ENCODE measurements at regions not wholly inside any gene's neighbourhood (a gene's known extent, or its start where the extent isn't known, plus 50 kb on each side); places are given as distances from the start of the nearest gene placed in this dataset.

GRCh38 chr3:124653071-124653796 is 77.0 kb upstream of the UMPS start:
- DNase-seq (ENCODE audit: low read depth), result no peak
- Histone ChIP-seq H3K4me1 (ENCODE audit: control insufficient read depth, insufficient read depth, low read length) (peaks cover 3% of the 10 kb centered on the region), H3K9ac (ENCODE audit: low read length) (no peak overlapping the region), H3K4me3 (ENCODE audit: low read length) (no peak overlapping the region), H3K9me3 (ENCODE audit: control insufficient read depth, low read length) (no peaks in the 10 kb centered on the region), H3K36me3 (ENCODE audit: control insufficient read depth, insufficient read depth, low read length, severe bottlenecking) (no peaks in the 10 kb centered on the region), H3K27me3 (replicated peaks; ENCODE audit: control insufficient read depth, insufficient read depth, low read length) (no peaks in the 10 kb centered on the region)

- Histone ChIP-seq H3K27me3 (replicated peaks; ENCODE audit: control insufficient read depth, insufficient read depth, low read length) (no peaks in the 10 kb centered on the region), H3K36me3 (ENCODE audit: control insufficient read depth, insufficient read depth, low read length, severe bottlenecking) (no peaks in the 10 kb centered on the region), H3K9me3 (ENCODE audit: control insufficient read depth, low read length) (no peaks in the 10 kb centered on the region), H3K4me1 (ENCODE audit: control insufficient read depth, insufficient read depth, low read length) (peaks cover 3% of the 10 kb centered on the region), H3K4me3 (ENCODE audit: low read length) (no peak overlapping the region), H3K9ac (ENCODE audit: low read length) (no peak overlapping the region)
- DNase-seq (ENCODE audit: low read depth), result no peak
These were observed 76.3 kb upstream of the UMPS start for GRCh38 chr3:124653797-124654469.

GRCh38 chr3:124654470-124654845 is 75.8 kb upstream of the UMPS start:
- Histone ChIP-seq H3K4me1 (ENCODE audit: control insufficient read depth, insufficient read depth, low read length) (peaks cover 3% of the 10 kb centered on the region), H3K9ac (ENCODE audit: low read length) (no peak overlapping the region), H3K4me3 (ENCODE audit: low read length) (no peak overlapping the region), H3K9me3 (ENCODE audit: control insufficient read depth, low read length) (no peaks in the 10 kb centered on the region), H3K27me3 (replicated peaks; ENCODE audit: control insufficient read depth, insufficient read depth, low read length) (no peaks in the 10 kb centered on the region), H3K36me3 (ENCODE audit: control insufficient read depth, insufficient read depth, low read length, severe bottlenecking) (no peaks in the 10 kb centered on the region)
- no peak for DNase-seq (ENCODE audit: low read depth)

GRCh38 chr3:124656531-124656930 is 73.7 kb upstream of the UMPS start:
- Histone ChIP-seq H3K27me3 (replicated peaks; ENCODE audit: control insufficient read depth, insufficient read depth, low read length) (no peaks in the 10 kb centered on the region), H3K9me3 (ENCODE audit: control insufficient read depth, low read length) (no peaks in the 10 kb centered on the region), H3K4me3 (ENCODE audit: low read length) (no peak overlapping the region), H3K4me1 (ENCODE audit: control insufficient read depth, insufficient read depth, low read length) (peaks cover 12% of the 10 kb centered on the region), H3K36me3 (ENCODE audit: control insufficient read depth, insufficient read depth, low read length, severe bottlenecking) (no peaks in the 10 kb centered on the region), H3K9ac (ENCODE audit: low read length) (no peak overlapping the region)
- DNase-seq (ENCODE audit: low read depth), result no peak

GRCh38 chr3:124657138-124657537 is 73.1 kb upstream of the UMPS start:
- no peak for DNase-seq (ENCODE audit: low read depth)
- H3K4me1 ChIP-seq (ENCODE audit: control insufficient read depth, insufficient read depth, low read length), result peaks cover 17% of the 10 kb centered on the region
- H3K9me3 ChIP-seq (ENCODE audit: control insufficient read depth, low read length), result no peaks in the 10 kb centered on the region
- no peak overlapping the region for H3K4me3 ChIP-seq (ENCODE audit: low read length)
- H3K27me3 ChIP-seq (replicated peaks; ENCODE audit: control insufficient read depth, insufficient read depth, low read length), result no peaks in the 10 kb centered on the region
- H3K9ac ChIP-seq (ENCODE audit: low read length), result no peak overlapping the region
- H3K36me3 ChIP-seq (ENCODE audit: control insufficient read depth, insufficient read depth, low read length, severe bottlenecking), result no peaks in the 10 kb centered on the region

- peaks cover 18% of the 10 kb centered on the region for H3K4me1 ChIP-seq (ENCODE audit: control insufficient read depth, insufficient read depth, low read length)
- DNase-seq (ENCODE audit: low read depth), result no peak
- H3K9ac ChIP-seq (ENCODE audit: low read length), result no peak overlapping the region
- H3K36me3 ChIP-seq (ENCODE audit: control insufficient read depth, insufficient read depth, low read length, severe bottlenecking), result no peaks in the 10 kb centered on the region
- no peak overlapping the region for H3K4me3 ChIP-seq (ENCODE audit: low read length)
- no peaks in the 10 kb centered on the region for H3K27me3 ChIP-seq (replicated peaks; ENCODE audit: control insufficient read depth, insufficient read depth, low read length)
- H3K9me3 ChIP-seq (ENCODE audit: control insufficient read depth, low read length), result no peaks in the 10 kb centered on the region
These were observed 72.0 kb upstream of the UMPS start for GRCh38 chr3:124658270-124658669.

GRCh38 chr3:124659175-124659574 is 71.1 kb upstream of the UMPS start:
- H3K4me1 ChIP-seq (ENCODE audit: control insufficient read depth, insufficient read depth, low read length), result peaks cover 26% of the 10 kb centered on the region
- no peak overlapping the region for H3K9ac ChIP-seq (ENCODE audit: low read length)
- DNase-seq (ENCODE audit: low read depth), result no peak
- no peaks in the 10 kb centered on the region for H3K36me3 ChIP-seq (ENCODE audit: control insufficient read depth, insufficient read depth, low read length, severe bottlenecking)
- no peaks in the 10 kb centered on the region for H3K27me3 ChIP-seq (replicated peaks; ENCODE audit: control insufficient read depth, insufficient read depth, low read length)
- no peaks in the 10 kb centered on the region for H3K9me3 ChIP-seq (ENCODE audit: control insufficient read depth, low read length)
- no peak overlapping the region for H3K4me3 ChIP-seq (ENCODE audit: low read length)

GRCh38 chr3:124660599-124660998 is 69.7 kb upstream of the UMPS start:
- Histone ChIP-seq H3K4me1 (ENCODE audit: control insufficient read depth, insufficient read depth, low read length) (peaks cover 26% of the 10 kb centered on the region), H3K4me3 (ENCODE audit: low read length) (no peak overlapping the region), H3K36me3 (ENCODE audit: control insufficient read depth, insufficient read depth, low read length, severe bottlenecking) (no peaks in the 10 kb centered on the region), H3K9me3 (ENCODE audit: control insufficient read depth, low read length) (no peaks in the 10 kb centered on the region), H3K9ac (ENCODE audit: low read length) (no peak overlapping the region), H3K27me3 (replicated peaks; ENCODE audit: control insufficient read depth, insufficient read depth, low read length) (no peaks in the 10 kb centered on the region)
- no peak for DNase-seq (ENCODE audit: low read depth)

GRCh38 chr3:124663690-124664089 is 66.6 kb upstream of the UMPS start:
- no peaks in the 10 kb centered on the region for H3K9me3 ChIP-seq (ENCODE audit: control insufficient read depth, low read length)
- peaks cover 23% of the 10 kb centered on the region for H3K4me1 ChIP-seq (ENCODE audit: control insufficient read depth, insufficient read depth, low read length)
- no peak overlapping the region for H3K4me3 ChIP-seq (ENCODE audit: low read length)
- no peaks in the 10 kb centered on the region for H3K36me3 ChIP-seq (ENCODE audit: control insufficient read depth, insufficient read depth, low read length, severe bottlenecking)
- no peak overlapping the region for H3K9ac ChIP-seq (ENCODE audit: low read length)
- H3K27me3 ChIP-seq (replicated peaks; ENCODE audit: control insufficient read depth, insufficient read depth, low read length), result peaks cover 2% of the 10 kb centered on the region
- peak; percentile 65 for DNase-seq (ENCODE audit: low read depth)

- H3K9me3 ChIP-seq (ENCODE audit: control insufficient read depth, low read length), result no peaks in the 10 kb centered on the region
- H3K27me3 ChIP-seq (replicated peaks; ENCODE audit: control insufficient read depth, insufficient read depth, low read length), result peaks cover 2% of the 10 kb centered on the region
- no peaks in the 10 kb centered on the region for H3K36me3 ChIP-seq (ENCODE audit: control insufficient read depth, insufficient read depth, low read length, severe bottlenecking)
- H3K4me1 ChIP-seq (ENCODE audit: control insufficient read depth, insufficient read depth, low read length), result peaks cover 34% of the 10 kb centered on the region
- no peak overlapping the region for H3K4me3 ChIP-seq (ENCODE audit: low read length)
- no peak overlapping the region for H3K9ac ChIP-seq (ENCODE audit: low read length)
- DNase-seq (ENCODE audit: low read depth), result no peak
These were observed 65.4 kb upstream of the UMPS start for GRCh38 chr3:124664804-124665203.

GRCh38 chr3:124666067-124666466 is 64.2 kb upstream of the UMPS start:
- Histone ChIP-seq H3K4me1 (ENCODE audit: control insufficient read depth, insufficient read depth, low read length) (peaks cover 30% of the 10 kb centered on the region), H3K27me3 (replicated peaks; ENCODE audit: control insufficient read depth, insufficient read depth, low read length) (peaks cover 2% of the 10 kb centered on the region), H3K9me3 (ENCODE audit: control insufficient read depth, low read length) (no peaks in the 10 kb centered on the region), H3K4me3 (ENCODE audit: low read length) (no peak overlapping the region), H3K36me3 (ENCODE audit: control insufficient read depth, insufficient read depth, low read length, severe bottlenecking) (no peaks in the 10 kb centered on the region), H3K9ac (ENCODE audit: low read length) (no peak overlapping the region)
- no peak for DNase-seq (ENCODE audit: low read depth)

All from adipocyte (in vitro differentiated cells).